Esophagus squamous epithelium (tissue), 5 donors: ENCODE measurements at regions not wholly inside any gene's neighbourhood (a gene's known extent, or its start where the extent isn't known, plus 50 kb on each side); places are given as distances from the start of the nearest gene placed in this dataset.

ENCODE experiments used
- DNase-seq: peaks from one replicate; lab custom pipeline; 2025; lab: John Stamatoyannopoulos, UW
- H3K27ac ChIP-seq, 4 donors: fragments of 200-600 bp; sonication (generic); one replicate each; pipeline ENCODE4 v1.5.1; 2016 to 2019; ENCODE audit warnings: mild to moderate bottlenecking in 1 of 4
- H3K27me3 ChIP-seq, 4 donors: fragments of 200-600 bp; sonication (generic); 1 replicate in 3 of 4; 2 replicates in 1 of 4; pipeline versions ENCODE4 v1.5.1 to v1.6.0; 2017 to 2021; ENCODE audit warnings: antibody characterized with exemption in 1 of 4
- H3K36me3 ChIP-seq, 3 donors: fragments of 200-600 bp; sonication (generic); one replicate each; pipeline ENCODE4 v1.5.1; 2016 to 2019
- H3K4me1 ChIP-seq, 3 donors: fragments of 200-600 bp; sonication (generic); one replicate each; pipeline ENCODE4 v1.5.1; 2017 to 2019
- H3K4me3 ChIP-seq, 4 donors: fragments of 200-600 bp; sonication (generic); 1 replicate in 3 of 4; 2 replicates in 1 of 4; pipeline ENCODE4 v1.5.1; 2016 to 2019; ENCODE audit warnings: mild to moderate bottlenecking in 2 of 4, moderate library complexity in 1 of 4
- H3K9me3 ChIP-seq, 3 donors: fragments of 200-600 bp; sonication (generic); one replicate each; pipeline ENCODE4 v1.5.1; 2016 to 2019
- POLR2A ChIP-seq, 4 donors: fragments of 450-650 bp; IDR thresholded peaks; one replicate each; pipeline ENCODE4 v1.6.1; 2017; ENCODE audit warnings: antibody characterized with exemption in 4 of 4, mild to moderate bottlenecking in 4 of 4, moderate library complexity in 3 of 4
- WGBS, 2 donors: methylation state at CpG; one replicate each; pipeline ENCODE4 v1.1.5; 2018; 5-methylcytosine and 5-hydroxymethylcytosine counted together
- intact Hi-C: fragments of 100-400 bp; cut with DNase I; formaldehyde crosslinking; loops from one replicate; pipeline ENCODE4 v1.15.0; 2022
- TF ChIP-seq, protein P1 (sequence below), 6 experiments: fragments of 450-650 bp in 4 of 6; fragments of 200-600 bp in 2 of 6; sonication (generic) in 2 of 6; IDR thresholded peaks; one replicate each; pipeline ENCODE4 v1.5.1; 2016 to 2019; ENCODE audit warnings: antibody characterized with exemption in 6 of 6, mild to moderate bottlenecking in 4 of 6, moderate library complexity in 4 of 6
- donor health status: DM: yes; HTN: yes; CAD: no.

DNA sequence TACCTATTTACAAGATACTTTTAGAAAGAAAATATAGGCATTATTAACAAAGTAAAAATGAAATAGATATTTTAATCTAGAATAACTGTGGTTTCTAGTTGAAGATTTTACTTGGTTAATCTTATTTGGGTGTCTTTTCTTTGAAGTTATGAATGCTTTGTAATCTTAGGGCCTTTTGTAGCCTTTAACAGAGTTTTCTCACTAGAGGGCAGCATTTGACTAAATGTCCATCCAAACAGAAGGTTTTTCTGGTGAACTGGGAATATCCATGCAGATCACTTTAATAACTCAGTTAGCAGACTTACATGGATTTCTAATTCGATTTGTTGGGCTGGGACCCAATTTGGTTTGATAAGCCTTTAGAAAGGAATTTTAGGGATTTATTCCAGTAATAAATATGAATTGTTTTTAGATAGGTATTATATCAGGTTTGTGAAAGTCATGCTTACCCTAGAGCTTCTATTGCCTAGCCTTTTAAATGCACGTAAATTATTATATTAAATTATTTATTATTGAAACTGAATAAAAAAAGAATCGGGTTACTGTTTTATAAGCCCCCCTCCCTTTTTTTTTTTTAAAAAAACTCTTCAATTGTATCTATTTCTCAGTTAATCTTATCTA is 119.7 kb downstream of the ZNF326 start:
- TF ChIP-seq, protein P1, sequence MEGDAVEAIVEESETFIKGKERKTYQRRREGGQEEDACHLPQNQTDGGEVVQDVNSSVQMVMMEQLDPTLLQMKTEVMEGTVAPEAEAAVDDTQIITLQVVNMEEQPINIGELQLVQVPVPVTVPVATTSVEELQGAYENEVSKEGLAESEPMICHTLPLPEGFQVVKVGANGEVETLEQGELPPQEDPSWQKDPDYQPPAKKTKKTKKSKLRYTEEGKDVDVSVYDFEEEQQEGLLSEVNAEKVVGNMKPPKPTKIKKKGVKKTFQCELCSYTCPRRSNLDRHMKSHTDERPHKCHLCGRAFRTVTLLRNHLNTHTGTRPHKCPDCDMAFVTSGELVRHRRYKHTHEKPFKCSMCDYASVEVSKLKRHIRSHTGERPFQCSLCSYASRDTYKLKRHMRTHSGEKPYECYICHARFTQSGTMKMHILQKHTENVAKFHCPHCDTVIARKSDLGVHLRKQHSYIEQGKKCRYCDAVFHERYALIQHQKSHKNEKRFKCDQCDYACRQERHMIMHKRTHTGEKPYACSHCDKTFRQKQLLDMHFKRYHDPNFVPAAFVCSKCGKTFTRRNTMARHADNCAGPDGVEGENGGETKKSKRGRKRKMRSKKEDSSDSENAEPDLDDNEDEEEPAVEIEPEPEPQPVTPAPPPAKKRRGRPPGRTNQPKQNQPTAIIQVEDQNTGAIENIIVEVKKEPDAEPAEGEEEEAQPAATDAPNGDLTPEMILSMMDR (IDR thresholded peaks at IDR 0.05) = peak in 5 of 6 experiments; percentile 34 to 56 (median 41)
- TF ChIP-seq POLR2A (IDR thresholded peaks at IDR 0.05) = no peak
- H3K4me1 ChIP-seq = no peaks in the 10 kb centered on the region
- peaks cover 0 to 23% (median 0%) of the 10 kb centered on the region in 4 donors for H3K27me3 ChIP-seq
- H3K36me3 ChIP-seq = no peaks in the 10 kb centered on the region
- no peak overlapping the region for H3K4me3 ChIP-seq
- no peak overlapping the region for H3K27ac ChIP-seq
- DNase-seq = no peak
- intact Hi-C loops = no loop called here
- WGBS, 2 donors = 14 to 18% methylated on average over 3 of the region's 3 CpGs
- no peaks in the 10 kb centered on the region for H3K9me3 ChIP-seq

DNA sequence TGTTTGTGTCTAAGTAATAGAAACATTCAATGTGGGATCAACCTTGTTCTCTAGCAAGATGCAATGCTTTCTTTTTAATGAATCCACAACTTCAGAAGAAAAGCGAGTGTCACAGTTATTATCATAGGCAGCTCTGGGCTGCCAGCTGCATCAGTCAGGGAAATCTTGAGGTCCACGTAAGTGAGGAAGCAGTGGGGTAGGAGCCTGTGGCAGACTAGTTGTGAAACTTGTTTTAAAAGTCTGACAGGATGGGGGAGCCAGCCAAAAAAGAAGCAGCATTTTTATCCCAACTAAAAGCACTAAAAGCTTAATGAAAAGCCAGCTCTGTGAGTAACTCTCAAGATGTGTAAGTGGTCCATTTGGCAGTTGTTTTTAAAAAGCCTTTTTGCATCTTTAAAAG is 113.1 kb downstream of the ZNF326 start:
- no peak overlapping the region for H3K4me3 ChIP-seq
- TF ChIP-seq, protein P1 (IDR thresholded peaks at IDR 0.05) = no peak
- no peak for TF ChIP-seq POLR2A (IDR thresholded peaks at IDR 0.05)
- intact Hi-C loops = no loop called here
- no peak overlapping the region for H3K27ac ChIP-seq
- H3K36me3 ChIP-seq = no peaks in the 10 kb centered on the region
- no peaks in the 10 kb centered on the region for H3K9me3 ChIP-seq
- no peak for DNase-seq
- H3K27me3 ChIP-seq = peaks cover 0 to 36% (median 0%) of the 10 kb centered on the region in 4 donors
- 38 to 39% methylated on average over 2 of the region's 2 CpGs for WGBS, 2 donors
- no peaks in the 10 kb centered on the region for H3K4me1 ChIP-seq

DNA sequence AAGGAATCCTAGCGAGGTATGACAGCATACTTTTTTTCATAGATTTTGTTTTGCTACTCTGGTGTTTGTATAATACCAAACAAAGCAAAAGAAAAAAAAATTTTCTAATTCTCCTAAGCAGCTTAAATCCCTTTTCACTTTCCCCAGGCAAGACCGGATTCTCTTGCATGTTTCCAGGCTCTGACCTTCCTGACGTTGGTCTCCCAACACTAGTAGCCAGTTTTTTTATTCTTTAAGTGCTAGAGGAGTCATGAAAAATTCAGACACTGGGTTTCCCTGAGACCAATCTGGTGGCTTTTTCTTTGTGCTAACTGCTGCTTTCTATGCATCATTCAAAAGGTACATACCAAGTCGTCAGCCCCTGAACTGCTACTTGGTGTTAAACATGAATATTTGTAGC is 111.4 kb downstream of the ZNF326 start:
- Histone ChIP-seq H3K27ac (no peak overlapping the region), H3K9me3 (no peaks in the 10 kb centered on the region), H3K36me3 (no peaks in the 10 kb centered on the region), H3K4me3 (no peak overlapping the region), H3K4me1 (no peaks in the 10 kb centered on the region), H3K27me3 (peaks cover 0 to 35% (median 0%) of the 10 kb centered on the region in 4 donors)
- no peak for DNase-seq
- 39 to 45% methylated on average over 4 of the region's 4 CpGs for WGBS, 2 donors
- intact Hi-C loops = no loop called here
- TF ChIP-seq, protein P1 (IDR thresholded peaks at IDR 0.05) = no peak
- TF ChIP-seq POLR2A (IDR thresholded peaks at IDR 0.05) = no peak

DNA sequence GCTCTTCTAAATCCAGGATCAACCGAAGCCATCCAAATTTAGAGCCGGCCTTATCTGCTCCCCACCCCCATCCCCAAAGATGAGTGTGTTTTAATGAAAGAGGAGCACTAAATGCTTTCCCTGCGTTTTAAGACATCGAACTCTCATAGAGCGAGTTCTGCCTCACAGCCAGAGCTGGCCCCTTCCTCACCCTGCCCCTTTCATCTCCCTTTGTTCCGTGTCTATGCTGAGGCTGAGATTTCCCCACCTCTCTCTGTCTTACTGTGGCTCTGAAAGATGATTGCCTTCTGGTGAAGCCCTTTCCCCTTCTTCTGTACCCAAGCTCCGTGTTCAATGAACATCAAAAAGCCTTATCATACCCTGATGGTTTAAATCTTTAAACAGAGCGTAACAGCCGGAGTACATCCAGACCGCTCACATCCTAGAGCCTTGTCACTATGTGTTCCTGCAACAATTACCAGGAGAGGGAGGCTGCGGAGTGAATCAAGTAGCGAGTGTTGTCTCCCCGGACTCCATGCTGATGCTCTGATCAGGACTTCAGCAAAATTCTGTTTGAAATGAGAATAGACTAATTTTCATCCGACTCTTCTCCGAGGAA is 110.1 kb downstream of the ZNF326 start:
- no peak for DNase-seq
- Histone ChIP-seq H3K27ac (no peak overlapping the region), H3K36me3 (no peaks in the 10 kb centered on the region), H3K4me1 (no peaks in the 10 kb centered on the region), H3K27me3 (peaks cover 0 to 25% (median 0%) of the 10 kb centered on the region in 4 donors), H3K9me3 (no peaks in the 10 kb centered on the region), H3K4me3 (no peak overlapping the region)
- TF ChIP-seq POLR2A (IDR thresholded peaks at IDR 0.05) = no peak
- TF ChIP-seq, protein P1 (IDR thresholded peaks at IDR 0.05) = no peak
- 57 to 69% methylated on average over 15 of the region's 15 CpGs for WGBS, 2 donors
- intact Hi-C loops = no loop called here

DNA sequence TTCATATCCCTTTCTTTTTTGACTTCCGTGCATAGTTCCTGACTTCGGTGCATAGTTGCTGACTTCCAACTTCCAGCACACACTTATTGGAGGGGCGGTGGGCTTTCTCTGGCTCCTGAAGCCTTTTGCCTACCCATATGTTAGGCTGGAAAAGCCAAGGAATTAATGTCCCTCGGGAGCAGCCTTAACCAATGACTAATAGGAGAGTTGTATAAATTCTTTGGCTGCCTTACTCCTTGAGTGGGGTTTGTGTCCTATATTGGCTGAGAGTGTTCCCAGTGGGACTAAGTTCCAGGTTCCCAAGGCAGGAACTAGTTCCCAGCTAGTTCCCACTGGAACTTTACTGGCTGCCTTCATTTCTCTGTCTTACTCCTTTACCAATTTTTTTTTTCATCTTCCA is 105.7 kb downstream of the ZNF326 start:
- no peak for DNase-seq
- Histone ChIP-seq H3K4me1 (no peaks in the 10 kb centered on the region), H3K27me3 (peaks cover 0 to 9% (median 0%) of the 10 kb centered on the region in 4 donors), H3K36me3 (no peaks in the 10 kb centered on the region), H3K9me3 (peaks cover 0 to 7% (median 0%) of the 10 kb centered on the region in 3 donors), H3K4me3 (no peak overlapping the region), H3K27ac (no peak overlapping the region)
- 75 to 90% methylated on average over 4 of the region's 4 CpGs for WGBS, 2 donors
- TF ChIP-seq POLR2A (IDR thresholded peaks at IDR 0.05) = no peak
- TF ChIP-seq, protein P1 (IDR thresholded peaks at IDR 0.05) = no peak
- intact Hi-C loops = no loop called here
